ENCODE measurements at regions not wholly inside any gene's neighbourhood (a gene's known extent, or its start where the extent isn't known, plus 50 kb on each side); places are given as distances from the start of the nearest gene placed in this dataset.

DNA sequence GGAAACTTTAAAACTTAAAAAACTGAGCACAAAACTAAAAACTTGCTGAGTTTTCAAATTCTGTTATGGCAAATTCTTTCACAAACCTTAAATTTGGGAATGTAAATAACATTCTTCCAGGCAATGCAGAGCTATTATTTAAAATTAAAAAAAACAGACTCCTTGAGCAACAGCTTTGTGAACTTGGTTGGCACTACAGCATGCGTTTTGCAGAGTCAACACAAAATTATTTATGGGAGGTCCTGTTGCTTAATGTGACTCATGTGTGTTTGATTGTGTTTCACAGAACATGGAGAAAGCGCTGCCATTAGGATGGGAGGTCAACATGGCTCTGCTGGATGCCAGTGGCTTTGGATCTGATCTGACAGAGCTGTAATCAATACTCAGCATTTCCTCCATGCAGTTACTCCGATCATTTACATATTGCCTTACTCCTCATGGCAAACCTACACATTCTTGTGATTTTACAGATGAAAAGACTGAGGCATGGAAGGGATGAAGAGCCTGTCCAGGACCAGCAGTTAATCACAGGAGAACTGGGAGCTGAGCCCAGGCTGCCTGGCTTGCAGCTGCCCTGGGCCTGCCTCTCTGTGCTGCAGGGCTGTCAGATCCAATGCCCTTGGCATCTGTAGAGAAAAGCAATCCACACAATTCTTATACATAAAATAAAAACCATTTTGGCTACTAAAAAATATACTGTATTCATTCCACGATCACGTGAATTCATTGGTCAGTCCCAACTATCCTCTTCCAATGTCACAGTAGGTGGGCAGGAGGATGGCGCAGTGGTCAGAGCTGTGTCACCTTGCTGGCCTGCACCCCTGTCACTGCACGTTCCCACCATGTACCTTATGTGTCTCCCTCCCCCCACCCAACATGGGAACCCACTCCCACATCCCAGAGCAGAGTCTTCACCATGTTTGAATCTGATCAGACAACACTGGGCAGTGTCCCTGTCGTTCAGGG, 200.9 kb downstream of the CXCL12 start:
- Histone ChIP-seq H3K9me3 (no peaks in the 10 kb centered on the region), H3K27ac (no peak overlapping the region), H3K36me3 (no peaks in the 10 kb centered on the region), H3K27me3 (no peaks in the 10 kb centered on the region), H3K4me3 (no peak overlapping the region), H3K4me1 (no peaks in the 10 kb centered on the region)
- 81 to 83% methylated on average over 8 of the region's 8 CpGs for WGBS, 2 donors
- ATAC-seq (ENCODE audit: low FRiP score in 2 of 2): peak in 1 of 2 donors; percentile 7
- no peak for DNase-seq
- TF ChIP-seq POLR2A (IDR thresholded peaks at IDR 0.05) (no peak), POLR2AphosphoS5 (IDR thresholded peaks at IDR 0.05) (no peak), EP300 (IDR thresholded peaks at IDR 0.05) (no peak)
- TF ChIP-seq, protein P1, sequence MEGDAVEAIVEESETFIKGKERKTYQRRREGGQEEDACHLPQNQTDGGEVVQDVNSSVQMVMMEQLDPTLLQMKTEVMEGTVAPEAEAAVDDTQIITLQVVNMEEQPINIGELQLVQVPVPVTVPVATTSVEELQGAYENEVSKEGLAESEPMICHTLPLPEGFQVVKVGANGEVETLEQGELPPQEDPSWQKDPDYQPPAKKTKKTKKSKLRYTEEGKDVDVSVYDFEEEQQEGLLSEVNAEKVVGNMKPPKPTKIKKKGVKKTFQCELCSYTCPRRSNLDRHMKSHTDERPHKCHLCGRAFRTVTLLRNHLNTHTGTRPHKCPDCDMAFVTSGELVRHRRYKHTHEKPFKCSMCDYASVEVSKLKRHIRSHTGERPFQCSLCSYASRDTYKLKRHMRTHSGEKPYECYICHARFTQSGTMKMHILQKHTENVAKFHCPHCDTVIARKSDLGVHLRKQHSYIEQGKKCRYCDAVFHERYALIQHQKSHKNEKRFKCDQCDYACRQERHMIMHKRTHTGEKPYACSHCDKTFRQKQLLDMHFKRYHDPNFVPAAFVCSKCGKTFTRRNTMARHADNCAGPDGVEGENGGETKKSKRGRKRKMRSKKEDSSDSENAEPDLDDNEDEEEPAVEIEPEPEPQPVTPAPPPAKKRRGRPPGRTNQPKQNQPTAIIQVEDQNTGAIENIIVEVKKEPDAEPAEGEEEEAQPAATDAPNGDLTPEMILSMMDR (IDR thresholded peaks at IDR 0.05): no peak

- ATAC-seq (ENCODE audit: low FRiP score in 2 of 2) (no peak), DNase-seq (no peak)
- Histone ChIP-seq H3K27ac (no peak overlapping the region), H3K36me3 (no peaks in the 10 kb centered on the region), H3K27me3 (no peaks in the 10 kb centered on the region), H3K4me1 (no peaks in the 10 kb centered on the region), H3K9me3 (no peaks in the 10 kb centered on the region), H3K4me3 (no peak overlapping the region)
- TF ChIP-seq, protein P1 (IDR thresholded peaks at IDR 0.05): no peak
- no peak for TF ChIP-seq POLR2AphosphoS5 (IDR thresholded peaks at IDR 0.05)
- no peak for TF ChIP-seq EP300 (IDR thresholded peaks at IDR 0.05)
- no peak for TF ChIP-seq POLR2A (IDR thresholded peaks at IDR 0.05)
- WGBS, 2 donors: 84 to 85% methylated on average over 2 of the region's 2 CpGs
These were observed 202.0 kb downstream of the CXCL12 start for GRCh38 chr10:44182909-44183308.

DNA sequence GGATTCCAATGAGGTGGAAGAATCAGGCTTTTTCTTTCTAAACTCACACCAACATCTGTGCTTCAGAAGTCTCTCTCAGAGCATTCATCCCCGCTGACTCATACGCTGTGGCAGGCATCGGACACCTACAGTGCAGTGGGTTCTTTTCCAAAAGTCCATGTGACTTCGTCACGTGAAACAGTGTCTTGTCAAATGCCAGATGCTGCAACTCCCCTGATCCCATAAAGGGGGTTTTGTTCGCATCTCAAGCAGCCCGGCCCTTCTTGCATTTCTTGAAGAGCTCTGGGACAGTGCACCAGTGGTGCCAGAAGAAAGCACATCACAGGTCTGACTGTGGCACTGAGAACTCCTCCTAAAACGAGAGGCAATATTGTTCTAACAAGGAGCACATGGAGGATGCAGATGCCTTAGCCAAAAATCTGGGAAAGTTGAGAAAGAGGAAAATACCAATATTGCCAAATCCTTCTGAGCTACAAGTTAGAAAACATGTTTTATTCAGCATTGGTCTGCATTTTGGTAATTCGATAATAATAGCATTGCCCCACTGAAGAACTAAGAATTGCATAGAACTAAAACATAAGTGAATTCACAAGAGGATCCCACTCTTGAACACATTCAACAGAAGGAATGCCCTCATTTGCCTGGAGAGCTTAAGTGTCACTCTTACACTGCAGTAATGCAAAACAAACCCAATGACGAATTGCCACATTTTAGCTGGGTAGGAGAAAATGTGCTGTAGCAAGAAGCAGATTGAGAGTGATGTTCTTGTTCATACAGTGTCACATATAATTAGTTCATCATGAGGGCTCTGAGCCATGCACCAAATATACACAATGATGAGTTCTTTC, 204.4 kb downstream of the CXCL12 start:
- Histone ChIP-seq H3K4me1 (no peaks in the 10 kb centered on the region), H3K27me3 (no peaks in the 10 kb centered on the region), H3K36me3 (no peaks in the 10 kb centered on the region), H3K4me3 (no peak overlapping the region), H3K27ac (no peak overlapping the region), H3K9me3 (no peaks in the 10 kb centered on the region)
- 83 to 87% methylated on average over 10 of the region's 10 CpGs for WGBS, 2 donors
- DNase-seq: no peak
- peak in 1 of 2 donors; percentile 85 for ATAC-seq (ENCODE audit: low FRiP score in 2 of 2)
- TF ChIP-seq POLR2AphosphoS5 (IDR thresholded peaks at IDR 0.05) (no peak), POLR2A (IDR thresholded peaks at IDR 0.05) (no peak), EP300 (IDR thresholded peaks at IDR 0.05) (no peak)
- TF ChIP-seq, protein P1 (IDR thresholded peaks at IDR 0.05): no peak

DNA sequence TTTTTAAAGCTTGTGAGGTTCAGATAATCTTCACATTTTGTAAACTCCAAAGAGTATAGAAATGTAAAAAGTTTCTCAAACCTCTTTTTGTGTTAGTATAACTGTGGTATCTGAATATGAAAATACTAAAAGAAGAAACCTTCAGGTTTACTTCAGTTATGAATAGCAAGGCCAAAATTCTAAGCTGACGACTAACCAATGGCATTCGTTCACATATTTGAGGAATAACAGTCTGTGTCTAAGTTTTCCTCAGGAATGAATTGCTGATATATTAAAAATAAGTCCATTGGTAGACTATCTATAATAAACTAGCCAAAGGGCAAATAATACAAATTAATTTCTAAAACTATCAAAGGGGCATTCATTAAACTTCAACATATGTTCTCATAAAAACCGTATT, 206.0 kb downstream of the CXCL12 start:
- no peaks in the 10 kb centered on the region for H3K4me1 ChIP-seq
- no peak for TF ChIP-seq EP300 (IDR thresholded peaks at IDR 0.05)
- TF ChIP-seq POLR2A (IDR thresholded peaks at IDR 0.05): no peak
- TF ChIP-seq POLR2AphosphoS5 (IDR thresholded peaks at IDR 0.05): no peak
- TF ChIP-seq, protein P1 (IDR thresholded peaks at IDR 0.05): no peak
- WGBS, 2 donors: 92 to 94% methylated on average over 3 of the region's 3 CpGs
- H3K4me3 ChIP-seq: no peak overlapping the region
- no peaks in the 10 kb centered on the region for H3K9me3 ChIP-seq
- ATAC-seq (ENCODE audit: low FRiP score in 2 of 2) (no peak), DNase-seq (no peak)
- H3K36me3 ChIP-seq: no peaks in the 10 kb centered on the region
- H3K27ac ChIP-seq: no peak overlapping the region
- H3K27me3 ChIP-seq: no peaks in the 10 kb centered on the region
